SK-N-SH treated with all-trans-retinoic acid at 6 μM for 48 hours (cell line): ENCODE measurements at regions not wholly inside any gene's neighbourhood (a gene's known extent, or its start where the extent isn't known, plus 50 kb on each side); places are given as distances from the start of the nearest gene placed in this dataset.
"Not testable (repeated sequence)": the region's sequence is repeated elsewhere in the genome, so short reads cannot be mapped to it uniquely, and the experiment has no call there.

Experiments
- ATAC-seq: fragments of 200-7000 bp; cut with Tn5 transposase; 3 replicates; pipeline ENCODE4 v1.9.1; 2020; ENCODE audit warnings: mild to moderate bottlenecking, moderate library complexity
- CREB5 ChIP-seq: fragments of 250-450 bp; sonication (Bioruptor Pico); IDR thresholded peaks from 2 replicates; pipeline ENCODE4 v1.5.1; 2020; ENCODE audit warnings: low read depth, mild to moderate bottlenecking, moderate library complexity
- GLIS3 ChIP-seq: fragments of 250-450 bp; sonication (Bioruptor Pico); IDR thresholded peaks from 2 replicates; pipeline ENCODE4 v1.5.0; 2020; ENCODE audit warnings: mild to moderate bottlenecking, moderate library complexity
- PATZ1 ChIP-seq: fragments of 250-450 bp; sonication (Bioruptor Pico); IDR thresholded peaks from 2 replicates; pipeline ENCODE4 v1.8.0; 2020; ENCODE audit warnings: mild to moderate bottlenecking, moderate library complexity, borderline replicate concordance
- POU6F1 ChIP-seq: fragments of 250-450 bp; sonication (Bioruptor Pico); IDR thresholded peaks from 2 replicates; pipeline ENCODE4 v1.8.0; 2021; ENCODE audit warnings: low read depth, mild to moderate bottlenecking, moderate library complexity, borderline replicate concordance
- PPARA ChIP-seq: fragments of 250-450 bp; sonication (Bioruptor Pico); IDR thresholded peaks from 2 replicates; pipeline ENCODE4 v1.5.0; 2020; ENCODE audit warnings: mild to moderate bottlenecking, borderline replicate concordance
- RARB ChIP-seq: fragments of 250-450 bp; sonication (Bioruptor Pico); IDR thresholded peaks from 2 replicates; pipeline ENCODE4 v1.8.0; 2021; ENCODE audit warnings: mild to moderate bottlenecking, moderate library complexity
- TCF4 ChIP-seq: fragments of 250-450 bp; sonication (Bioruptor Pico); IDR thresholded peaks from 2 replicates; pipeline ENCODE4 v1.8.0; 2021; ENCODE audit warnings: mild to moderate bottlenecking, moderate library complexity, borderline replicate concordance
- TOX ChIP-seq: fragments of 250-450 bp; sonication (Bioruptor Pico); IDR thresholded peaks from 2 replicates; pipeline ENCODE4 v1.8.0; 2021; ENCODE audit warnings: mild to moderate bottlenecking, moderate library complexity, borderline replicate concordance
- TSHZ2 ChIP-seq: fragments of 250-450 bp; sonication (Bioruptor Pico); IDR thresholded peaks from 2 replicates; pipeline ENCODE4 v1.5.0; 2020; ENCODE audit warnings: mild to moderate bottlenecking, moderate library complexity
- ZC3H10 ChIP-seq: fragments of 250-450 bp; sonication (Bioruptor Pico); IDR thresholded peaks from 2 replicates; pipeline ENCODE4 v1.5.1; 2021; ENCODE audit warnings: mild to moderate bottlenecking, moderate library complexity
- ZFP3 ChIP-seq: fragments of 250-450 bp; sonication (Bioruptor Pico); IDR thresholded peaks from 2 replicates; pipeline ENCODE4 v1.5.0; 2020; ENCODE audit warnings: mild to moderate bottlenecking, moderate library complexity
- ZFP30 ChIP-seq: fragments of 450-650 bp; formaldehyde crosslinking; IDR thresholded peaks from 2 replicates; pipeline ENCODE4 v1.5.0; 2022; ENCODE audit warnings: mild to moderate bottlenecking, moderate library complexity
- ZNF565 ChIP-seq: fragments of 450-650 bp; formaldehyde crosslinking; conservative IDR thresholded peaks from 2 replicates; pipeline ENCODE4 v1.5.0; 2020; ENCODE audit warnings: low read depth, mild to moderate bottlenecking, moderate library complexity
- ZNF70 ChIP-seq: fragments of 450-650 bp; formaldehyde crosslinking; IDR thresholded peaks from 2 replicates; pipeline ENCODE4 v1.5.0; 2020; ENCODE audit warnings: mild to moderate bottlenecking, moderate library complexity
- ZNF8 ChIP-seq: fragments of 450-650 bp; formaldehyde crosslinking; IDR thresholded peaks from 2 replicates; pipeline ENCODE4 v1.5.0; 2020; ENCODE audit warnings: mild to moderate bottlenecking, moderate library complexity

- TF ChIP-seq ZC3H10 = no peak
- TF ChIP-seq POU6F1 = no peak
- no peak for TF ChIP-seq ZNF565 (CRISPR knock-in tag)
- TF ChIP-seq TCF4 = no peak
- TF ChIP-seq TSHZ2 (CRISPR knock-in tag) = no peak
- no peak for TF ChIP-seq GLIS3 (CRISPR knock-in tag)
- no peak for TF ChIP-seq PPARA (CRISPR knock-in tag)
- no peak for TF ChIP-seq ZNF70 (CRISPR knock-in tag)
- no peak for TF ChIP-seq ZNF8 (CRISPR knock-in tag)
- ATAC-seq = no peak
Observed at GRCh38 chr1:76727520-76727919, 139.8 kb upstream of the ST6GALNAC5 start.

- ATAC-seq = no peak
Observed at GRCh38 chr1:76729142-76729541, 138.1 kb upstream of the ST6GALNAC5 start.

GRCh38 chr1:76730027-76730426, 137.3 kb upstream of the ST6GALNAC5 start:
- ATAC-seq = no peak
- no peak for TF ChIP-seq PATZ1 (CRISPR knock-in tag)
- TF ChIP-seq RARB = no peak
- no peak for TF ChIP-seq TOX (CRISPR knock-in tag)
- TF ChIP-seq ZNF565 (CRISPR knock-in tag) = no peak
- TF ChIP-seq CREB5 (CRISPR knock-in tag) = no peak
- no peak for TF ChIP-seq PPARA (CRISPR knock-in tag)
- TF ChIP-seq, all 23 proteins: peak for 0

More at GRCh38 chr1:76729142-76729541, 138.1 kb upstream of the ST6GALNAC5 start:
- TF ChIP-seq ZNF8 (CRISPR knock-in tag) (no peak), ZFP3 (CRISPR knock-in tag) (no peak), POU6F1 (no peak), PPARA (CRISPR knock-in tag) (no peak)

GRCh38 chr1:76738355-76738754, 128.9 kb upstream of the ST6GALNAC5 start:
- ATAC-seq = not testable (repeated sequence)

GRCh38 chr1:76740956-76741355, 126.3 kb upstream of the ST6GALNAC5 start:
- not testable (repeated sequence) for ATAC-seq

GRCh38 chr1:76744989-76745388, 122.3 kb upstream of the ST6GALNAC5 start:
- peak; percentile 71 for TF ChIP-seq ZFP30 (CRISPR knock-in tag)
- TF ChIP-seq CREB5 (CRISPR knock-in tag) = no peak
- TF ChIP-seq, all 23 proteins: peak for 1
- ATAC-seq = no peak
